ENCODE measurements at regions not wholly inside any gene's neighbourhood (a gene's known extent, or its start where the extent isn't known, plus 50 kb on each side); places are given as distances from the start of the nearest gene placed in this dataset.
"Not testable (repeated sequence)": the region's sequence is repeated elsewhere in the genome, so short reads cannot be mapped to it uniquely, and the experiment has no call there.

DNA sequence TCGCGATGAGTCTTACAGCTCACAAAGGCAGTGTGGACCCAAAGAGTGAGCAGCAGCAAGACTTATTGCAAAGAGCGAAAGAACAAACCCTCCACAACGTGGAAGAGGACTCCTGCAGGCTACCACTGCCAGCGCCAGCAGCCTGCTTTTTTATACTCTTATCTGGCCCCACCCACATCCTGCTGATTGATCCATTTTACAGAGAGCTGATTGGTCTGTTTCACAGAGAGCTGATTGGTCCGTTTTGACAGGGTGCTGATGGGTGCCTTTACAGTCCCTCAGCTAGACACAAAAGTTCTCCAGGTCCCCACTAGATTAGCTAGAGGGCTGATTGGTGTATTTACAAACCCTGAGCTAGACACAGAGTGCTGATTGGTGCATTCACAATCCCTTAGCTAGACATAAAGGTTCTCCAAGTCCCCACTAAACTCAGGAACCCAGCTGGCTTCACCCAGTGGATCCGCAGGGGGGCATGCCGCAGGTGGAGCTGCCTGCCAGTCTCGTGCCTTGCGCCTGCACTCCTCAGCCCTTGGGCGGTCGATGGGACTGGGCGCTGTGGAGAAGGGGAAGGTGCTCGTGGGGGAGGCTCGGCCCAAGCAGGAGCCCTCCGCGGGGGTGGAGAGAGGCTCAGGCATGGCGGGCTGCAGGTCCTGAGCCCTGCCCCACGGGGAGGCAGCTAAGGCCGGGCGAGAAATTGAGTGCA, 75.7 kb downstream of the QDPR start:
- DNase-seq (ENCODE audit: low spot score): not testable (repeated sequence)

- no peak for DNase-seq (ENCODE audit: low spot score)
These were observed 78.1 kb downstream of the QDPR start for GRCh38 chr4:17433827-17434226.

GRCh38 chr4:17427991-17428390, 83.9 kb downstream of the QDPR start:
- no peak for DNase-seq (ENCODE audit: low spot score)

- DNase-seq (ENCODE audit: low spot score): no peak
These were observed 85.7 kb downstream of the QDPR start for GRCh38 chr4:17426222-17426621.

GRCh38 chr4:17418010-17418409, 93.9 kb downstream of the QDPR start:
- DNase-seq (ENCODE audit: low spot score): no peak

DNA sequence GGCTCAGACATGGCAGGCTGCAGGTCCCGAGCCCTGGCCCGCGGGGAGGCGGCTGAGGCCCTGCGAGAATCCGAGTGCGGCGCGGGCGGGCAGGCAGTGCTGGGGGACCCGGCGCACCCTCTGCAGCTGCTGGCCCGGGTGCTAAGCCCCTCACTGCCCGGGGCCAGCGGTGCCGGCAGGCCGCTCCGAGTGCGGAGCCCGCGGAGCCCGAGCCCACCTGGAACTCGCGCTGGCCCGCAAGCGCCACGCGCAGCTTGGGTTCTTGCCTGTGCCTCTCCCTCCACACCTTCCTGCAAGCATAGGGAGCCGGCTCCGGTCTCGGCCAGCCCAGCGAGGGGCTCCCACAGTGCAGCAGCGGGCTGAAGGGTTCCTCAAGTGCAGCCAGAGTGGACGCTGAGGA, 97.5 kb downstream of the QDPR start:
- DNase-seq (ENCODE audit: low spot score): no peak

- no peak for DNase-seq (ENCODE audit: low spot score)
These were observed 111.2 kb downstream of the QDPR start for GRCh38 chr4:17400686-17401085.

- DNase-seq (ENCODE audit: low spot score): no peak
These were observed 113.1 kb downstream of the QDPR start for GRCh38 chr4:17398805-17399204.

GRCh38 chr4:17398035-17398434, 113.9 kb downstream of the QDPR start:
- no peak for DNase-seq (ENCODE audit: low spot score)

DNA sequence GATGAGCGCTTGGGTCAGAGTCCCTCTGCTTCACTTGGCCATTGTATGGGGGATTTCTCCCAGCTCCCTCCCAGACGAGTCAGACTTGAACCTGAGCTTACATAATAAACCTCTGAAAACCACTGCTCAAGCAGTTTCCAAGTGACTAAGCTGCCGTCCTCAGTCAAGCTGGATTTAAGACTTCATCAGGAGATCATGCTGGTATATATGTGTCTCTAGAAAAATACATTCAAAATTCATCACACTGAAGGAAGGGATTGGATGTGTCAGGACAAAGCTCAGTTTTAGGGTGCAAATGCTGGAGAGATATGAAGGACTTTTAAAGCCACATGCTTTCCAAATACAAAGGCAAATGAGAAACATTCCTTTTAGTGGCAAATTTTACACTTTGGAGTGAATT, 114.3 kb downstream of the QDPR start:
- no peak for DNase-seq (ENCODE audit: low spot score)

DNA sequence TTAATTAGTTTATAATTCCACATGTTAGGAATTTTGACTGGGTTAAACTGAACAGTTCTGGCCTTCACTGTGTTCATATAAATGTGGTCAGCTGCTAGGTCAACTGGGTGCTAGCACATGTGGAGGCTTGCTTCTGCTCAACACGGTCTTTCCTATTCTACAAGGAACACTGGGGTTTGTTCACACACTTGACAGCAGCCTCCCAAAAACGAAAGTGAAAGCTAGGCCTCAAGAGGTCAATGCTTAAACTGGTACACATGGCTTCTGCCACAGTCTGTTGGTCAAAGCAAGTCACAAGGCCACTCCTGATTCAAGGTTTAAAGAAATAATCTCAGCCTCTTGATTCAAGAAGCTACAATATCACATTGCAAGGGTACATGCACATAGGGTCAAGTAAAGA, 126.5 kb downstream of the QDPR start:
- DNase-seq (ENCODE audit: low spot score): peak; percentile 6

DNA sequence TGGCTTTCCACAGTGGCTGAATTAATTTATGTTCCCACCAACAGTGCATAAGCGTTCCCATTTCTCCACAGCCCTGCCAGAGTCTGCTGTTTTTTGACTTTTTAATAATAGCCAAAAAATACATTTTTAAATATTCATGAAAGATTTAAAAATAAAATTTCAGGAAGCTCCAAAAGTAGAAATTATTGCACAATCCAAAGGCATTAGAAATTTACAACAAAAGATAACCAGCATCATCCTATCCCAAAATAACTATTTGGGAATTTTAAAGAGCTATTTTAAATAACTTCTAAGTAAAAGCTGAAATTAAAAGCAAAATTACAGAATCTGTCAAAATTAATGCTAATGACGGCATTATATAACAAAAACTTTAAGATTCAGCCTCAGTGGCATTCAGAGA, 131.5 kb downstream of the QDPR start:
- no peak for DNase-seq (ENCODE audit: low spot score)

DNA sequence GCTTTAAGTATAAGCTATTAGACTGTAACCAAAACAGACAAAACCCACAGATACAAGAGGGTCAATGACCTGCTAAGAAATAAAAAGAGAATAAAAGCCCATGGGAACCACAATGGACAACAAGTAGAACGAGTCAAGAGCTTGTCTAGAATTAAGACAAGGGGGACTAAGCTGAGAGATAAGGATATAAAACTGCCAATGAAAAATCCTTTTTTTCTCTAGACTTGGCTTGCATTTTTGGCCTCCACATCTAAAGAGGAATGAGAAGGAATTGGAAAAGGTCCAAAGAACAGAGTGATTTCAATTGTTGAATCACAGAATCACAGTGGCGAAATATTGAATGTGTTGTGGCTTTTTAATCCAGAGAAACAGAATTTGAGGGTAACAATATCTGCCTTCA, 135.7 kb downstream of the QDPR start:
- no peak for DNase-seq (ENCODE audit: low spot score)

DNA sequence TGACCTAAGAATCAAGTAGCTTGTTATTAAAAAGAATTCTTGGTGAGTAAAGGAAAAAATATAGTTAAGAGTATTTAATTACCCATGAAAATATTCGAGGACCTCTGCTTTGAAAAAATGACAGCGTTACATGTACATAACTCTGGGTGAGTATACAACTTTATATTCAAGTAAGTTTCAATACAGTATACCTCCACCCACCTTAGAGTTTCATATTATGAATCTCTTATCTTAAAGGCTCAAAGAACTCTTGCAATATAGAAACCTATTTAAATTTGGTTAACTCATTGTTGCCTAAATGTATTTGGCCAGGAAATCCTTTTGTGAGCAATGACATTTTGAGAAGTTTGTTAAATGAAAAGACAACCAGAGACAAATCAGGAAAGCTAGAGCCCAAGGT, 138.2 kb downstream of the QDPR start:
- no peak for DNase-seq (ENCODE audit: low spot score)

- DNase-seq (ENCODE audit: low spot score): no peak
These were observed 141.1 kb downstream of the QDPR start for GRCh38 chr4:17370818-17371217.

- no peak for DNase-seq (ENCODE audit: low spot score)
These were observed 143.5 kb downstream of the QDPR start for GRCh38 chr4:17368408-17368807.

- DNase-seq (ENCODE audit: low spot score): no peak
These were observed 144.7 kb downstream of the QDPR start for GRCh38 chr4:17367201-17367600.

- DNase-seq (ENCODE audit: low spot score): no peak
These were observed 145.4 kb downstream of the QDPR start for GRCh38 chr4:17366496-17366895.

DNA sequence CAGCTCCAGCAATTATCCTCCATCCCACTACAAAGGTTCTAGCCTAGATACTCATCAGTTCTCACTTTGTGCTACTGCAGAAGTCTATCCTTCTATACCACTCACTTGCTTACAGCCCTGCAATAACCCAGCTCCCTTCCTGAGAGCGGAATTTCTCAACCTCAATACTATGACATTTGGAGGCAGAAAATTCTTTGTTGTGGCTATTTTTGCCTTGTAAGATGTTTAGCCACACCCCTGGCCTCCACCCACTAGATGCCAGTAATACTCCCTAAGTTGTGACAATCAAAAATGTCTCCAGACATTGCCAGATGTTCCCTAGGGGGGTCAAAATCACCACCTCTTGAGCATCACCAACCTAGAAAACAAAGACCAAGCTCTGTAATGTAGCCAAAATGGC, 149.5 kb downstream of the QDPR start:
- no peak for DNase-seq (ENCODE audit: low spot score)

DNA sequence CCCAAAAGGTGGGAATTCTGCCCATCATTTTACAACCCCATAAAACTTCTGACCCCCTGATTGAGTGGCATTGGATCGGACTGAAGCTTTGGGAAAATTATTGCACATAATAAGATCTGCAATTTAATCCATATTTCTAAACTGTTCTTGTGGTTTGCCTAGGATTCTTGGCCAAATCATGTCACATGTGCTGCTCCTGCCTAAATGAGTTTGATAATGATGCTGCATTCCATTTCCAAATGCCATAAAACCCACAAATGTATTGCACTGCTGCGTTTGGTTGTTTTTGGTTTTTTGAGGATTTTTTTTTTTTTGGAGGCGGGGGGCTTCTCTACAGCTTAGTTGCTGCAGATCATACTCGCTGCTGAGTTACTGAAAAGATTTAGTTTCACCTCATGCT, 153.6 kb downstream of the QDPR start:
- no peak for DNase-seq (ENCODE audit: low spot score)

- DNase-seq (ENCODE audit: low spot score): no peak
These were observed 155.0 kb downstream of the QDPR start for GRCh38 chr4:17356926-17357325.

DNA sequence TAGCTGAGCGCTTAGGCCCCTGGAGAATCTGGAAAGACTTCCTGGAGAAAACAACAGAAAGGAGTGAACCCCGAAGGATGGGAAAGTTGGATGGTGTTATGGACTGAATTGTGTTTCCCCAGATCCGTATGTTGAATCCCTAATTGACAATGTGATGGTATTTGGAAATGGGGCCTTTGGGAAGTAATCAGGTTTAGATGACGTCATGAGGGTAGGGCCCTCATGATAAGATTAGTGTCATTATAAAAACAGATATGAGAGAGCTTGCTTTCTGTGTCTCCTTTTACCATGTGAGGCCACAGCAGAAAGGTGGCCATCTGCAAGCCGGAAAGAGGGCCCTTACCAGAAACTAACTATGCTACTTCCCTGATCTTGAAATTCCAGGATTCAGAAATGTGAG, 159.5 kb downstream of the QDPR start:
- no peak for DNase-seq (ENCODE audit: low spot score)

GRCh38 chr4:17347445-17347844, 164.4 kb downstream of the QDPR start:
- peak; percentile 14 for DNase-seq (ENCODE audit: low spot score)

DNA sequence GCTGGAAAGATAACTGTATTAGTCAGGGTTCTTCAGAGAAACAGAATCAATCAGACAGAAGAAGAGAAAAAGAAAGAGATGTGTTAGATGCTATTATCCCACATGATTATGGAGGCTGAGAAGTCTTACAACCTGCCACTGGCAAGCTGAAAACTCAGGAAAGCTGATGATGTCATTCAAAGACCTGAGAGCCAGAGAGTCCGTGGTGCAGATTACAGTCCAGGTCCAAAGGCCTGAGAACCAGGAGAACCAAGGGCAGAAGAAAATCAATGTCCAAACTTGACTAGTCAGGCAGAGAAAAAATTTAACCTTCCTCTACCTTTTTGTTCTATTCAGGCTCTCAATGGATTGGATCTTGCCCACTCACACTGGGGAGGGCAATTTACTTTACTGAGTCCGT, 172.5 kb downstream of the QDPR start:
- no peak for DNase-seq (ENCODE audit: low spot score)

DNA sequence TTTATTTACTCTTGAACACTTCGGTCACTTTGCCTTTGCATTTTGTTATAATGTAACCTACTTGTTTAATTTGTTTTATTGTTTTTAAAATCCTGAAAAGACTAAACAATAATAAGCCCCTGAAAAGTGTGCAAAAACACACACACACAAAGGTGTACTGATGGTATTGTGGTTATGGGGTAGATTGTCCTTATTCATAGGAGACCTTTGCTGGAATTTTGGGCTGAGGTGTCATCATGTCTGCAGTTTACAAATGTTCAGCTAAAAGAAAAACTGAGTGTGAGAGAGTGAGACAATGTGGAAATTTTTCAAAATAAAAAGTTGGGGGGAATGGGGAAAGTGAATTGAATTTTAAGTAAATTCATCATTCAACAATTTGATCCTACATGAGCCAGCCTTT, 174.9 kb downstream of the QDPR start:
- DNase-seq (ENCODE audit: low spot score): no peak
